GM21515 (cell line): ENCODE measurements at regions not wholly inside any gene's neighbourhood (a gene's known extent, or its start where the extent isn't known, plus 50 kb on each side); places are given as distances from the start of the nearest gene placed in this dataset.

Experiments
- ATAC-seq: cut with Tn5 transposase; IDR thresholded peaks from one replicate; pipeline ENCODE4 v1.9.1; 2021; ENCODE audit not compliant: unreplicated experiment

DNA sequence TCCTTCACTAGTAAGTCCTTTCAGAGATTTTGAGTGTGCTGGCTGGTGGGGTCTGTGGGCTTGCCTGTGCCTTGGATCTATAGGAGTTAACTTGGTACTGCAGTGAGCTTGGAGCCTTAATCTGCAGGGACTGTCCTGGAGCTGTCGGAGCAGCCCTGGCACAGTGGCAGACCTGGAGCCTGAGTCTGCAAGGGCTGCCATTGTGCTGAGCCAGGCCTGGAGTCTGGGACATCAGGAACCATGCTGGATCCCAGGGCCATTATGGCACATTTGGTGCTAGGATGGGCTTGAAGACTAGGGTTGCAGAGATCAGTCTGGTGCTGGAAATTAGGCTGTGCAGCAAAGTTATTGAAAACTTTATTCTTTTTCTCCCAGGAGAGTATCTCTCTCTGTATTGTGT, 665.4 kb downstream of the METTL15 start:
- no peak for ATAC-seq

DNA sequence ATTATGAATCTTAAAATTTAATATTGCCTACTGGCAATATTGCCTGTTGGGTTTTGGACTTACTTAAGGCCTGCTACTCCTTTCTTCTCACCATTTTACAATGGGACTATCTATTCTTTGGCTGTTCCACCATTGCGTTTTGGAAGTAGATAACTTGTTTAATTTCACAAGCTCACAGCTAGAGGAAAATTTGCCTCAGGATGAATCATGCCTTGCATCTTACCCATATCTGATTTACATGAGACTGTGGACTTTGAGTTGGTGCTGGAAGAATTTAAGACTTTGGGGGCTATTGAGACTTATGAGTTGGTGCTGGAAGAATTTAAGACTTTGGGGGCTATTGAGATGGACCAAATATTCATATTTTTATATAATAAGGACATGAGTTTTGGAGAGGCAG, 662.6 kb downstream of the METTL15 start:
- no peak for ATAC-seq

DNA sequence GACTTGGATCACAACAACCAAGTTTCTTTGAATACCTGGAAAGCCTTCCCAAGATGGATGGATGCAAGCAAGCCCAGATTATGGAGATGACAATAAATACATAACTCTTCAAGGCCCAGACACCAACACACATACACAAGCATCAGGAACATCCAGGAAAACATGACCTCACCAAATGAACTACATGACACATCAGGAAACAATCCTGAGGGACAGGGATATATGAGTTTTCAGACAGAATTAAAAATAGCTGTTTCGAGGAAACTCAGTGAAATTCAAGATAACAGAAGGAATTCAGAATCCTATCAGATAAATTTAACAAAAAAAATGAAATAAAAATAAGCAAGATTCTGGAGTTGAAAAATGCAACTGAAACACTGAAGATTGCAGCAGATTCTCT, 659.4 kb downstream of the METTL15 start:
- no peak for ATAC-seq

DNA sequence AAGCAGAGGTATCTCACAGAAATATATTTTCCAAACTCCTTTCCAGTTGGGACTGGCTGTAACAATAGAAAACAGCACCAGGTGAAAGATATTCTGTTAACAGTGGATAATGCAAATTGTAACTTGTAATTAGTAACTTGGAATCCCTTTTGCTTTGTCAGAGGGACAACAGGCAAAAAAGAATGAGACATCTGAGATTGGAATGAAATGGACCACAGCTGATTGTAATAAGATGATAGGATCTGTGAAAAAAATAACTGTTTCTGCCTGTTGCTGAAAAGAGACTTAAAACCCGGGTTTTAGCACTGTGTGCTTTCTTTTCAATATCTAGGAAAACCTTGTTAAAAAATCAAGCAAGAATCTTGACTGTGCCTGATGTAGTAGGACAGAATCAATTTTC, 655.7 kb downstream of the METTL15 start:
- ATAC-seq: no peak

DNA sequence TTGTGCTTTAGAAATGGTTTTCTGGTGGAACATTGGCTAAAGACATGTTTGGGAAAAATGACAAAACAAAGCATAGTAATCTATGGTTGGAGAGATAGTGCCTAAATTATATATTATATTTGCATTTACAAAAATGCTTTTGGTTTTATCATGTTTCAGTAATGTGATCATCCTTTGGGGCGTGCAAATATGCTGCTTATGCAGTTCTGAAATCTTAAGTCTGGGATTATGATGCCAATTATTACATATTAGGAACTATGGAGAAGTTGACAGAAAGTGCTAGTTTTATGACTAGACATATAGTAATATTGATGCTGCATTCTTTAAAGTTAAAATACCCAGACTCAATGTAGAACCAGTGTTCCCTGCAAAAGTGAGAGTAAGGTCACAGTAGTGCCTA, 655.0 kb downstream of the METTL15 start:
- ATAC-seq: no peak

- no peak for ATAC-seq
Observed at GRCh38 chr11:28760676-28761390, 652.6 kb downstream of the METTL15 start.

DNA sequence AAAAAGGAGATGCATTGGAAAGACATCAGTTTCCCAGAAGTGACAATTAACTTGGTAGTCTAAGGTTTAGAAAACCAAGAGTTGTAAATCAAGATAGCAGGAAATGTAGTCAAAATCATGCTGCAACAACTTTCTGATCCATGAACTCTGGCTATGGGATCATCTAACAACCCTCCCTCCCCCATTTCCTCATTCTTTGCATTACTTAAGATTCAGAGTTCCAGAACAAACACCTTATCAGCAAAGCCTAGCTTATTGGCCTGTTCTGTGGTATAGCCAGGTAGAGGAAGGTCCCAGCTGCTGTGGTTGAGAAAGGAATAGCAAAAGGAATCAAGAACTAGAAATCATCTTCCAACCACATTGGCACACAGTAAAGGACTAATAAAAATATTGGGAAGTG, 651.1 kb downstream of the METTL15 start:
- no peak for ATAC-seq

- ATAC-seq: no peak
Observed at GRCh38 chr11:28757725-28758515, 649.7 kb downstream of the METTL15 start.

DNA sequence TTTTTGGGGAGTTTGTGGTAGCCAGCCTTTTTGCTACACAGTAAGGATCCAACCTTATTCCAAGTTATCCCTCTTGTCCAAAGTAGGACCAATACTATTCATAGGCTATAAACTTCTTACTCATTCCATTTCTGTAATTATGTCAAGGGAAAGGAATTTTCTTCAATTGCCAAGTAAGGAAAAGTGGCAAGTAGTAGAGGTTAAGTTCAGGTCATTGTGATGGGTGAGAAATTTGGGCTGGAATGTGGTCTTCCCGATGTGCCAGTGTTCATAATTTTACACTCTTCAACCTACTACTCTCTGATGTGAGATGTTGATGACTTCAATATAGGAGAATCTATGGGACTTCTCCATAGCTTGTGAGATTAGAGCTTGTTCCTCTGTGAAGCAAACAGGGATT, 648.8 kb downstream of the METTL15 start:
- no peak for ATAC-seq

DNA sequence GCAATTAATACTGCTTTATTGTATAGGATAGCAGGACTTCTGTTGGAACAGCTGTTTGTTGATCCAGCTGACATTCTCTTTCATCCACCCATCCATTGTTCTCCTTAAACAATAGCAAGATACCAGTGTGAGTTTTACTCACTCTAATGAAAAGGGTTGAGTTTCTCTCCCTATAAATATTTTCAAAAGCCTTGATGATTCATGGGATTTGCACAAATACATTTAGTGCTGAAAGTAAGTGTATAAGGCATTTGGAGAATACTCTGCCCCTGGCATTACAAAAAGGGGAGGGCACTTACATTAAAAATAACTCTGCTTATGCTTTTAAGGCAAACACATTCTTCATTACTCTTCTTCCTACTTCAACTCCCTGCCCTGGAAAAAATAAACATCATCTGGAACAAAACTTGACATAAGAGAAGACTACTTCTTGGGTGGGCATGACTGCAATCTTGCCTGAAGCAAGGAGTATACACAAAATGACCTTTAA, 634.9 kb downstream of the METTL15 start:
- ATAC-seq: no peak

DNA sequence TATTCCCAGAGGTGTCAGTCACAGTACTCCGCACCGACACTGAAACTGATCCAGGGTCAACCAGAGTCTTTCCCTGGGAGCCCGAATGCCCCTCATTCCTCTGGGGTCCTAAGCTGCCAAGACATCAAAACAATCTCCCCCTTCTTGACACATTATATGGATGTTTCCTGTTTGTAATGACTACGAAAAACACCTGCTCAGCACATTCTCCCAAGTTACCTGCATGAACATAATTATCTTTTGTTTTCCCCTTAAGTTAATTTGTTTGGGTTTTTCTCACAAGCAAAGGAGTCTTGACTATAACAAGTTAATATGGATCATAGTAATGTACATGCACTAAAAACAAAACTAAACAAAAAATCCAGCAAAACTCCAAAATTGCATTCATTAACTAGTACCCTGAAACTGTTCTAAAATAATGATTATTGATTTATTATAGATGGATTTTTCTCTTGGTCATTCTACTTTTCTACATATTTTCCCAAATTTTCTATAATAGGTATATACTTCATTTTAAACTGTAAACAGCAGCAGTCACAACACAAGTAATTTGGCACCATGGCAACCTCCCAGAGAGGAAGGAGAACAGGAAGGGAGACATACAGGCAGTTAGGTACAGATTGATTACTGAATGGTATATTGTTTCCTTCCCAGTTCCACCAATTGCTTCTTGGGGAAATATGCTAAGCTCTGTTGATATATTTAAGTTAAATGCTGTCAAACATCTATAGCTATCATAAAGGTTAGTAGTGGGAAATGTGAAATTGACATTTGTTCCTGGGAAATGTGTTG, 631.5 kb downstream of the METTL15 start:
- ATAC-seq: no peak

GRCh38 chr11:28738549-28738948, 630.4 kb downstream of the METTL15 start:
- ATAC-seq: no peak

GRCh38 chr11:28736256-28736655, 628.1 kb downstream of the METTL15 start:
- no peak for ATAC-seq

DNA sequence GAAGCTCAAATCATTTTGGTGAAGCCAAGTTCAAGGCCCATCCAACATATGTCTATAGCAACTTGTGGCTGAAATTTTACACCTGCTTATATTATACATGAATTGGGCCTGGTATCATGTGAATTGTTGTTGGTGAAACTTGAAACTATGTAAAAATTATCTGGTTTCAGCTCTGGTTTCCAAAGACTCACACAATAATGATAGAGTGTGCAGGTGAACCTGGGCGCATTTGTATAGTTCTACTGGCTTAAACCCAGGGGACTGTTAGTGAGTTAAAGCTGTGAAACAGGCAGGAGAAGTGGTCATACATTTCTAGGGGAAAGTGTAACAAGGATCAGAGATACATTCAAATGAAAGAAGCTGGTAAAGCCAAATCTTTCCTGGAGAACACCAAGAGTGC, 627.3 kb downstream of the METTL15 start:
- no peak for ATAC-seq

DNA sequence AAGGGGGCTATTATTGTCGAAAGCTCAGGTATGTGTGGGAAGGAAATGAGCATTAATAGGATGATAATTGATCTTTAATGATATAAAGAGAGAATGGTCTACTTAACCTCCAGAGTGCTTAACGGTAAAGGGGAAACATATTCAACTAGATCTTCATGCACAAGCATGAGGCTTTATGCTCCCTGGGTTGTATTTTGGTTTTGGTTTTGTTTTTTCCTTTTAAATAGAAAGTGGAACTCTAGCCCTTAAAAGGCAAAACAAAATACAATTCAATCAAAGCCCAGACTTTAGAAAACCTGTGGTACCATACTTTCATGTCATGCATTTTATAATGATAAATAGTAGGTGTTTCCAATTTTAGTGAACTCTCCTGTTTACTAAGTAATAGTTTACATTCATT, 622.7 kb downstream of the METTL15 start:
- ATAC-seq: no peak

GRCh38 chr11:28730336-28730735, 622.1 kb downstream of the METTL15 start:
- no peak for ATAC-seq

- no peak for ATAC-seq
Observed at GRCh38 chr11:28729339-28729738, 621.2 kb downstream of the METTL15 start.

DNA sequence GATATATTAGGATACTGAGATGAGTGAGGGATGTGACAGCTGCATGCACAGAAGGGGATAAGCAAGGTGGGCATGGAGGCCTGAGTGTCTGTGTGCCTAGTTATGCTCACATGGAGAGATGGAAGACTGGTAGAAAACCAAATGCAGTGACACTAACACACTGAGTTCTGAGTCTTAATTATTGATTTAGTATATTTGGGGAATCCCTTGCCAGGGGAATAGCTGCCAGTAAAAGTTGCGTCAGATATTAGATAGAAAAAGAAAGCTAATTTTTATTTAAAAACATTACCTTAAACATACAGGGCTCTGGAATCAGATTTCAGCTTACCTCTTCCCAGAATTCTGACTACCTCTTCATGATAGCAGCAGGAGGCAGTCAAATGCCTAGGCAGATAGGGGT, 620.5 kb downstream of the METTL15 start:
- ATAC-seq: no peak

GRCh38 chr11:28727254-28727653, 619.1 kb downstream of the METTL15 start:
- ATAC-seq: no peak

DNA sequence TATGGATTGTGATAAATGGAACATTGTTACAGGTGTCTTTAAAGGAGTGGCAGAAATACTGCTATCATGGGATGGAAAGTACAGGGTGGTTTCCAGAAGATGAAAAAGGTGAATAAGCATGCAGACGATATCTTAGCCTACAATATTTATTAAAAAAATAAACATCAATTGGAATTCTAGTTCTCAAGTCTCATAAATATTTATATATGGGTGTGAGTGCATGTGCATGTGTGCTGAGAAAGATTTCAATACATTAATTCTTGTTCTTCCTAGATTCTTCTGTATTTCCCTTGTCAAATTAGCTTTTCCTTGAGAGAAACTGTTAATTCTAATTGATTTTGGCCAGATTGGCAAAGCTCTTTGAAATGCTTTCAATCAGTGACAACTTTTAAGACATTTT, 618.2 kb downstream of the METTL15 start:
- ATAC-seq: no peak

DNA sequence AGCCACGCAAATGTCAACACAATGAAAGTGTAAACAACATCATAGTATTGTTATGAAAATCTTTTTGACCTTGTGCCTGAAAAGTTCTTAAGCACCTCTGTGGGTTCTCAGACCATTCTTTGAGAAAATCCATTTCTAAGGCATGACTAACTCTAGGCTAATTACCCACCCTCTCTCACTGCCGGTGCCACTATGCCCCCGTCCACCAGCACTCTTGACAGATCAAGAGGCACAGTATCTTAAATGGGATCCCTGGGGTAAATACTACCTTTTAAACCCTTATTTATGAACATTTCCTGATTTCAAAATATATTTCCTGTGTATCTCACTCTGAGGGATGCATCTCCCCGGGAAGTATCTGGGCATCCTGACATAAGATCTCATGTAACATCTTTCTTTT, 607.5 kb downstream of the METTL15 start:
- ATAC-seq: no peak

DNA sequence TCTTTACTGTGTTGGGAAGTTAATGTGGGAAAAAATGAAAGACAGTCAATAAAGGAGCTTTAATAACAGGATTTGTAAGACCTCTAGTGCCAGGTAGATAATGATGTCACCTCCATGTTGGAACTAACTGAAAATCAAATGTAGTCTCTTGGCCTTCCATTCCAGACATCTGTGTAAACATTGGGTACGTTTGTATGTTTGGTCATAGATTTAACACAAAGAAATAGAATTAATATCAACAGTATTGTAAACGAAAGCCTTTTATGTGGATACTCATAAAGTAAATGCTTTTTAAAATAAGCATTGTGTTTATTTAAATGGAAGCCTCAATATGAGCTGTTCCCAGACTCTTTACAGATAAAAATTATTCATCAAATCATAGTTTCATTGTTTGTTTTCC, 605.7 kb downstream of the METTL15 start:
- ATAC-seq: no peak
